ENCODE measurements at regions not wholly inside any gene's neighbourhood (a gene's known extent, or its start where the extent isn't known, plus 50 kb on each side); places are given as distances from the start of the nearest gene placed in this dataset.

DNA sequence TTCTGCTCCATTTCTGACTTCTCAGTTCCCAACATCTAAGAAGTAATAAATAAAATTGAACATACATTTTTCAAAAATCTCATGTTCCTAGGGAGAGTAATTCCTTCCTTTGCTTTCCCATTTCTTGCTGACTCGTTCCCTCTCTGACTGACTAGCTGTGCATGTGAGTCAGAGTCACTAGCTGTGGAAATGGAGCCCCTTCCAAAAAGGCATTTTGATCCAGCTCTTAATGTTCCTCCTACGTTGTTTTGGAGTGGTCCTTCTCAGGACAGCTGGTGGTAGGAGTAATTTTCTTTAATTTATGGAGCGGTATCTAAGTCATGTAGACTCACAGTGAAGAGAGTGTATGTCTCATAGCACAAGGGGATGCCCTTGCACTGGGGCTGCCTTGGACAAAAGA, 460.2 kb downstream of the GADD45G start:
- WGBS, 2 donors = 73 to 82% methylated on average over 3 of the region's 3 CpGs
- DNase-seq = no peak
- H3K9me3 ChIP-seq = no peaks in the 10 kb centered on the region

DNA sequence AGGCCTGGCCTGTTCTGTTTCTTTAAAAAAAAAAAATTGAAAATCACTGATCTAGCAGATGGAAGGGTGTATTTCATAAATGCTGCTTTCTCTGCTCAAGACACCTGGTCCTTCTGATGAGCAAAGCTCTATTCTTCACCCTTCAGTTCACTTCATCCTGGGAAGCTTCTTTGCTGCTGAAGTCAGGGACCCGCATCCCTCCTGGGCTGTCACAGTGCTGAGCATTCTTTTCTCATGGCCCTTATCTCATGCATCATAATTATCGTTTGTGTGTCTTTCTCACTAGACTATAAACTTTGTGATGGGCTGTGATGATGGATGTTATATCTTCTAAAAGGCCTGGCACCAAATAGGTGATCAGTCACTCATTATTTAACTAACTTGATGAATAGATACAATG, 461.0 kb downstream of the GADD45G start:
- H3K27ac ChIP-seq = no peak overlapping the region
- intact Hi-C loops (cut with DNase I; ENCODE audit: low total_unique reads) = no loop called here

More for the DNA sequence above, 460.2 kb downstream of the GADD45G start:
- Histone ChIP-seq H3K36me3 (ENCODE audit: low read depth, missing control alignments) (no peaks in the 10 kb centered on the region), H3K4me1 (peaks cover 7% of the 10 kb centered on the region), H3K27me3 (no peaks in the 10 kb centered on the region), H3K27ac (no peak overlapping the region), H3K4me3 (no peak overlapping the region)
- intact Hi-C loops (cut with DNase I; ENCODE audit: low total_unique reads) = no loop called here
- TF ChIP-seq POLR2A (IDR thresholded peaks at IDR 0.05) = no peak

DNA sequence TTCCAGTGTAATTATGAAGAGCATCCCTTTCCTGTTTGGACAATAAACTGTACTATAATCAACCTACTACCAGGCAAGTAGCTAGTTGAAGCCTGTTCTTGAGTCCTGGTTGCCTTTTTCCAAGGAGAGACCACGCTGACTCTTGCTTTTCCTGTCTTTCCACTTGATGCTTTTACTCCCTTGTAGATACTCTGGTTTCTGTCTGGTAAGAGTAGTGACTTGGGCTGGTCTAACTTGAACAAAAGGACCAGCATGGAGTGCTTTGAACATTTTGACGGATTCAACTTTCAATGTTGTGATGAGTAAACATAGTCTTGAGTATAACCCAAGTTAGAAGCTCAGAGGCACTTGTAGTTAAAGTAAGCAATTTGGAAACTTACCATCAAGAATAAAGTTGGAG, 464.3 kb downstream of the GADD45G start:
- peaks cover 7% of the 10 kb centered on the region for H3K4me1 ChIP-seq
- no peak for DNase-seq
- H3K4me3 ChIP-seq = no peak overlapping the region
- WGBS, 2 donors = 91 to 98% methylated on average over 2 of the region's 2 CpGs
- H3K9me3 ChIP-seq = no peaks in the 10 kb centered on the region
- no peaks in the 10 kb centered on the region for H3K36me3 ChIP-seq (ENCODE audit: low read depth, missing control alignments)
- H3K27ac ChIP-seq = no peak overlapping the region
- no peaks in the 10 kb centered on the region for H3K27me3 ChIP-seq
- no peak for TF ChIP-seq POLR2A (IDR thresholded peaks at IDR 0.05)
- TF ChIP-seq, protein P1, sequence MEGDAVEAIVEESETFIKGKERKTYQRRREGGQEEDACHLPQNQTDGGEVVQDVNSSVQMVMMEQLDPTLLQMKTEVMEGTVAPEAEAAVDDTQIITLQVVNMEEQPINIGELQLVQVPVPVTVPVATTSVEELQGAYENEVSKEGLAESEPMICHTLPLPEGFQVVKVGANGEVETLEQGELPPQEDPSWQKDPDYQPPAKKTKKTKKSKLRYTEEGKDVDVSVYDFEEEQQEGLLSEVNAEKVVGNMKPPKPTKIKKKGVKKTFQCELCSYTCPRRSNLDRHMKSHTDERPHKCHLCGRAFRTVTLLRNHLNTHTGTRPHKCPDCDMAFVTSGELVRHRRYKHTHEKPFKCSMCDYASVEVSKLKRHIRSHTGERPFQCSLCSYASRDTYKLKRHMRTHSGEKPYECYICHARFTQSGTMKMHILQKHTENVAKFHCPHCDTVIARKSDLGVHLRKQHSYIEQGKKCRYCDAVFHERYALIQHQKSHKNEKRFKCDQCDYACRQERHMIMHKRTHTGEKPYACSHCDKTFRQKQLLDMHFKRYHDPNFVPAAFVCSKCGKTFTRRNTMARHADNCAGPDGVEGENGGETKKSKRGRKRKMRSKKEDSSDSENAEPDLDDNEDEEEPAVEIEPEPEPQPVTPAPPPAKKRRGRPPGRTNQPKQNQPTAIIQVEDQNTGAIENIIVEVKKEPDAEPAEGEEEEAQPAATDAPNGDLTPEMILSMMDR (IDR thresholded peaks at IDR 0.05) = no peak
- intact Hi-C loops (cut with DNase I; ENCODE audit: low total_unique reads) = no loop called here

More for the DNA sequence above, 461.0 kb downstream of the GADD45G start:
- Histone ChIP-seq H3K36me3 (ENCODE audit: low read depth, missing control alignments) (no peaks in the 10 kb centered on the region), H3K27me3 (no peaks in the 10 kb centered on the region), H3K4me1 (peaks cover 7% of the 10 kb centered on the region), H3K9me3 (no peaks in the 10 kb centered on the region), H3K4me3 (no peak overlapping the region)
- no peak for TF ChIP-seq POLR2A (IDR thresholded peaks at IDR 0.05)
- TF ChIP-seq, protein P1 (IDR thresholded peaks at IDR 0.05) = no peak
- no peak for DNase-seq
- 88 to 90% methylated on average over 2 of the region's 2 CpGs for WGBS, 2 donors

DNA sequence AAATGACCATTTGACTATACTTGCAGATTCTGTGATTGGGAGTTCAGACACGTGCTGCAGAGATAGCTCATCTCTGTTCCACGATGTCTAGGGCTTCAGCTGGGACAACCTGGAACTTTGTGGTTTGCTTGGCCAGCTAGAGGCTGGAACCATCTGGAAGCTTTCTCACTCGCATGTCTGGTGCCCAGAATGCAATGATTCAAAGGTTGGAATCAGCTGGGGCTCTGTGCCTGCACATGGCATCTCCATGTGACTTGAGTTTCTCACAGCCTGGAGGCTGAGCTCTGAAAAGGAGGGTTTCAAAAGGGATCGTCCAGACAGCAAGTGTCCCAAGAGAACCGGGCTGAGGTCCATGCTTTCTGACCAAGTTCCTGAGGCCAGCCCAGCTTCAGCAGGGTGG, 465.2 kb downstream of the GADD45G start:
- Histone ChIP-seq H3K4me3 (no peak overlapping the region), H3K27me3 (no peaks in the 10 kb centered on the region), H3K4me1 (no peaks in the 10 kb centered on the region), H3K9me3 (no peaks in the 10 kb centered on the region), H3K36me3 (ENCODE audit: low read depth, missing control alignments) (no peaks in the 10 kb centered on the region), H3K27ac (no peak overlapping the region)
- TF ChIP-seq, protein P1 (IDR thresholded peaks at IDR 0.05) = no peak
- no peak for TF ChIP-seq POLR2A (IDR thresholded peaks at IDR 0.05)
- no peak for DNase-seq
- intact Hi-C loops (cut with DNase I; ENCODE audit: low total_unique reads) = no loop called here
- 79 to 86% methylated on average over 5 of the region's 5 CpGs for WGBS, 2 donors

DNA sequence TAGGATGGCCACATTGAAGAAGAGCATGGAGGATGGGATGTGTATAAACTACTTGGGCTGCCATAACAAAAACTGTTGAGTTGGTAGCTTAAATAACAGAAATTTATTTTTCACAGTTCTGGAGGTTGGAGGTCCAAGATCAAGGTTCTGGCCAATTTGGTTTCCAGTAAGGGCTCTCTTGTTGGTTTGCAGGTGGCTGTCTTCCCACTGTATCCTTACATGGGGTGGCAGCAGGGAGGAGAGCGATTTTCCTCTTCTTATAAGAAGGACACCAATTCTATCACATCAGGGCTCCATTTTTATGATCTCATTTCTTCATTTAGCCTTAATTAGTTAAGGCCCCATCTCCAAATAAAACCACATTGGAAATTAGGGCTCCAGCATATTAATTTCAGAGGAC, 465.7 kb downstream of the GADD45G start:
- no peak for TF ChIP-seq POLR2A (IDR thresholded peaks at IDR 0.05)
- TF ChIP-seq, protein P1 (IDR thresholded peaks at IDR 0.05) = no peak
- Histone ChIP-seq H3K27me3 (no peaks in the 10 kb centered on the region), H3K36me3 (ENCODE audit: low read depth, missing control alignments) (no peaks in the 10 kb centered on the region), H3K9me3 (no peaks in the 10 kb centered on the region), H3K27ac (no peak overlapping the region), H3K4me1 (no peaks in the 10 kb centered on the region), H3K4me3 (no peak overlapping the region)
- intact Hi-C loops (cut with DNase I; ENCODE audit: low total_unique reads) = no loop called here
- DNase-seq = no peak
- WGBS, 2 donors = 91 to 100% methylated on average over 1 of the region's 1 CpG

Measured in testis (tissue), 2 donors.